ENCODE measurements at regions not wholly inside any gene's neighbourhood (a gene's known extent, or its start where the extent isn't known, plus 50 kb on each side); places are given as distances from the start of the nearest gene placed in this dataset.
"Not testable (repeated sequence)": the region's sequence is repeated elsewhere in the genome, so short reads cannot be mapped to it uniquely, and the experiment has no call there.

DNA sequence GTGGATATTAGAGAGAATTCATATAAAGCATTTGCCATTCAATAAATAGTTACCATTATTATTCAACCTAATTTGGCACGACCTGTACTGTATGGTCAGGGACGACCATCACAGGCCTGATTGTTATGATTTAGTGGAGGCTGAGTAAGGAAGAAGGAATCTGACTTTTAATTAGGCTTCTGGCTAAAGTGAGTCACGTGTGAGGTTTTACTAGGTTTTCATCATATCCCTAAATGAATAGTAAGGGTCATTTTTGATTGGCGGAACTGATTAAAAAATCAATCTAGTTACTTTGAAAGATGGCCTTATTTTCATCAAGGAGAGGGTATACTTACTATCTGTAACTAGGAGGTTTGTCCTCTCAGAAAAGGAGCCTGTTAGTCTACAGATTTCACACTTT, 143.4 kb downstream of the ADCYAP1 start:
- no peak for DNase-seq

DNA sequence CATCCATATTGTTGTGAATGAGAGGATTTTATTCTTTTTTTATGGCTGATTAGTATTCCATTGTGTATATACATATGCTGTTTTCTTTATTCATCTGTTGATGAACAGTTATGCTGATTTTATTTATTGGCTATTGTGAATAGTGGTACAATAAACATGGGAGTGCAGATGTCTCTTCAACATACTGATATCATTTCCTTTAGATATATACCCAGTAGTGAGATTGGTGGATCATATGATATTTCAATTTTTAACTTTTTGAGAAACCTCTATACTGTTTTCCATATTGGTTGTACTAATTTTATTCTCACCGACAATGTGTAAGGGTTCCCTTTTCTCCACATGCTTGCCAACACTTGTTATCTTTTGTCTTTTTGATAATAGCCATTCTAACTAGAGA, 144.5 kb downstream of the ADCYAP1 start:
- no peak for DNase-seq

- DNase-seq, result no peak
Observed at GRCh38 chr18:1050012-1050657, 145.5 kb downstream of the ADCYAP1 start.

GRCh38 chr18:1052301-1052700, 147.6 kb downstream of the ADCYAP1 start:
- DNase-seq, result no peak

- DNase-seq, result no peak
Observed at GRCh38 chr18:1053331-1054315, 149.0 kb downstream of the ADCYAP1 start.

- DNase-seq, result no peak
Observed at GRCh38 chr18:1056404-1056803, 151.7 kb downstream of the ADCYAP1 start.

DNA sequence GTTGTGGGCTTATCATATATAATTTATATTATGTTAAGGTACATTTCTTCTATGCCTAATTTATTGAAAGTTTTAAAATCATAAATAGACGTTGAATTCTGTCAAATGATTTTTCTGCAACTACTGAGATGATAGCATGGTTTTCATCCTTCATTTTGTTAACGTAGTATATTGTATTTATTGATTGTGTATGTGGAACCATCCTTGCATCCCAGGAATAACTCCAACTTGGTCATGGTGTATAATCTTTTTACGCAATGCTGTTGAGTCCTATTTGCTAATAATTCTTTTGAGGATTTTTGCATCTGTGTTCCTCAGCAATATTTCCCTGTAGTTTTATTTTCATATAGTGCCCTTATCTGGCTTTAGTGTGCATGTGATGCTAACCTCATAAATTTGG, 152.7 kb downstream of the ADCYAP1 start:
- DNase-seq, result no peak

- DNase-seq, result no peak
Observed at GRCh38 chr18:1062588-1062987, 157.9 kb downstream of the ADCYAP1 start.

DNA sequence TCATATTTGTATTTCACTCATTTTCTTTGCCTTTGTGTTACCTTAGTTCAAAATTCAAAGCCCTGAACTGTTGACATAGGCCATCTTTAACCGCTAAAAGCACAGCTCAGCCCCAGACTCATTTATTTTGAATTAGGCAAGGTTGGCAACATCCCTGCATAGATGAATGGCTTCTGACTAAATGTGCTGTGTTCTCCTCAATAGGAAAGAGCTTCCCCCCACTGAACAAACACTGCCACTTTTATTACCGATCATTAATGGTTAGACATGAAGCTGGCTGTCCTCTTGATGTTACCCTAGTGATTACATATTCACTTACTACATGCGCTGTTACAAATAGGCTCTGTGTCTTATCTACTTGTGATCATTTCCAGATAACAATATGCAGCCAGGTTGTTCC, 170.7 kb downstream of the ADCYAP1 start:
- no peak for DNase-seq

GRCh38 chr18:1075876-1076275, 171.2 kb downstream of the ADCYAP1 start:
- no peak for DNase-seq

- no peak for DNase-seq
Observed at GRCh38 chr18:1078301-1078700, 173.6 kb downstream of the ADCYAP1 start.

DNA sequence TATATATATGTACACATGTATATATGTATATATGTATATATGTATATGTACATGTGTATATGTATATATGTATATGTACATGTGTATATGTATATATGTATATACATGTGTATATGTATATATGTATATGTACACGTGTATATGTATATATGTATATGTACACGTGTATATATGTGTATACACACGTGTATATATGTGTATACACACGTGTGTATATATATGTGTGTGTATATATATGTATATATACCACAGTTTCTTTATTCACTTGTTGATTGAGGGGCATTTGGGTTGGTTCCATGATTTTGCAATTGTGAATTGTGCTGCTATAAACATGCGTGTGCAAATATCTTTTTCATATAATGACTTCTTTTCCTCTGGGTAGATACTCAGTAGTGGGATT, 179.0 kb downstream of the ADCYAP1 start:
- not testable (repeated sequence) for DNase-seq

GRCh38 chr18:1090758-1091157, 186.1 kb downstream of the ADCYAP1 start:
- DNase-seq, result no peak

- no peak for DNase-seq
Observed at GRCh38 chr18:1092228-1092627, 187.6 kb downstream of the ADCYAP1 start.

DNA sequence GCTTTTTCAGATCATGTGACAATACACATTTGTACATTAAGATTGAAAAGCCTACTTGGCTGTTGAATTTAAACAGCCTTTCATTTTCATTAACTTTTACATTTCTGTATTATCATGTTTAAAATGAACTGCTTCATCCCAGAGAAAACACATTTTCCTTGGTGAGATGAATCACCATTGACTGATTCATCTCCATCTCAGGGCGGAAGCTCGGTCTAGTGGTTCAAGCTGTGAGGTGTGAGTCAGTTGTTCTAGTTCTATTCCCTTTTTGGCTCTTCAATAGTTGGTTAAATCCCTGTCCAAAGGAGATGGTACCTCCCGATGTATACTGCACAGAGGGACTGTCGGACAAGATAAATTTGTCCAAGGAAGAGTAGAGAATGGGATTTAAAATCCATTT, 189.7 kb downstream of the ADCYAP1 start:
- DNase-seq, result no peak

- not testable (repeated sequence) for DNase-seq
Observed at GRCh38 chr18:1097991-1098735, 193.5 kb downstream of the ADCYAP1 start.

- no peak for DNase-seq
Observed at GRCh38 chr18:1102848-1103247, 198.2 kb downstream of the ADCYAP1 start.

- DNase-seq, result no peak
Observed at GRCh38 chr18:1103537-1103936, 198.9 kb downstream of the ADCYAP1 start.

DNA sequence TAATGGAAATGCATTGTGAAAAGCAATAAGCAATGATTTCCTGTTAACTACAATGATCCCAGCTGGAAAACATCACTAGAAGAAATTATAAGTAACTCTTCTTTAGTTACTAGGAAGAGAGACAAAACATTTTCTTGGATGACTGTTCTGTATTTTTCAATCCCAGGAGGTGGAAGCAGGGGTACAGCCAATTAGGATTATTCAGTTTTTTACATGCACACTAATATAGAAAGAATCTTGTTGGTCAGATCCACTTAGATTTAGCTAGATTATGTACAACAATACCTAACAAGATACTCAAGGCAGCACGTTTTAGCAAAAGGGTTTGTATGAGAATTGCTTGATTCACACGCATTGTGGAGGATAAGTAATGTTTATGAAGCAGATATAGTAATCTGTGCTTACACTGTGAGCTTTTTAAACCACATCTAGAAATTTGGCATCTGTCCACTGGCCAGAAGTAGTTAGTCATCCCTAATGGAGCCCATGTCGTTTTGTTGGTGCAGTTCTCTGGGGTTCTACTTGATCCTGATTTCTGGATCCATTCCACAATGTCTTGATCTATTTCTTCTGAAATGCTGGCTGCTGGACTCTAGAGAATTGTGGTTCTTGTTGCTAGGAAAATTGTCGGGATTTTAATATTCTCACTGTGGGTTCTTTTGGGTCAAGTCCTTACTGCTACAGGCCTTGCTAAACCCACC, 199.7 kb downstream of the ADCYAP1 start:
- DNase-seq, result no peak

GRCh38 chr18:1124495-1124894, 219.8 kb downstream of the ADCYAP1 start:
- DNase-seq, result no peak

- no peak for DNase-seq
Observed at GRCh38 chr18:1133541-1133940, 228.9 kb downstream of the ADCYAP1 start.

GRCh38 chr18:1147730-1148129, 243.1 kb downstream of the ADCYAP1 start:
- DNase-seq, result no peak

- no peak for DNase-seq
Observed at GRCh38 chr18:1149709-1150108, 245.0 kb downstream of the ADCYAP1 start.
